ENCODE measurements at regions not wholly inside any gene's neighbourhood (a gene's known extent, or its start where the extent isn't known, plus 50 kb on each side); places are given as distances from the start of the nearest gene placed in this dataset.
A peak's percentile ranks its signal among the peaks of the same experiment; 100 is the strongest.

- DNase-seq (ENCODE audit: low spot score), result peak; percentile 11
Measured at GRCh38 chr3:143207338-143207961, 87.9 kb downstream of the CHST2 start.

- no peak for DNase-seq (ENCODE audit: low spot score)
Measured at GRCh38 chr3:143208976-143209714, 89.6 kb downstream of the CHST2 start.

DNA sequence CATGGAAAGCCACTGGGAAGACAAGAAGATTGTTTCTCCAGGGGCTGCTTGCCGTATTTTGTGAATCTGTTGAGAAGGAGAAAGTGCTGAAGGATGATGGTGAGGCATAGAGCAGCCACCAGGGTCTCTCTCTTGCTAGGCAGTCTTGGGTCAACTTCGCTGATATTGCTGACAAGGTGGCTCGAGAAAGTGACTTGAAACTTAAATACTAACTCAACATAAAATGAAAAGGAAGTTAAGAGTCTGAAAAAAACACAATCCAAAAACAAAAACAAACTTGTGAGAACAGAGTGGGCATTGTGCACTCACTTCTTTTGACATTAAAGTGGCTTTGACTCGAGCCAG lies 90.1 kb downstream of the CHST2 start:
- DNase-seq (ENCODE audit: low spot score), result no peak

- DNase-seq (ENCODE audit: low spot score), result no peak
Measured at GRCh38 chr3:143210141-143210540, 90.6 kb downstream of the CHST2 start.

GRCh38 chr3:143215059-143215458 lies 95.5 kb downstream of the CHST2 start:
- DNase-seq (ENCODE audit: low spot score), result no peak
